HG03060 (cell line): ENCODE measurements at regions not wholly inside any gene's neighbourhood (a gene's known extent, or its start where the extent isn't known, plus 50 kb on each side); places are given as distances from the start of the nearest gene placed in this dataset.
"Not testable (repeated sequence)": the region's sequence is repeated elsewhere in the genome, so short reads cannot be mapped to it uniquely, and the experiment has no call there.

Experiments used
- ATAC-seq: cut with Tn5 transposase; IDR thresholded peaks from one replicate; pipeline ENCODE4 v1.9.1; 2021; ENCODE audit warnings: low read depth, moderate number of reproducible peaks; ENCODE audit not compliant: unreplicated experiment

GRCh38 chr12:131269977-131270376 is 316.3 kb downstream of the ADGRD1 start:
- ATAC-seq, result not testable (repeated sequence)

GRCh38 chr12:131271724-131272123 is 318.0 kb downstream of the ADGRD1 start:
- no peak for ATAC-seq

- ATAC-seq, result not testable (repeated sequence)
Observed at GRCh38 chr12:131272283-131272814, 318.6 kb downstream of the ADGRD1 start.

- ATAC-seq, result no peak
Observed at GRCh38 chr12:131273291-131273845, 319.7 kb downstream of the ADGRD1 start.

- no peak for ATAC-seq
Observed at GRCh38 chr12:131274061-131274460, 320.4 kb downstream of the ADGRD1 start.

- ATAC-seq, result no peak
Observed at GRCh38 chr12:131274906-131275305, 321.2 kb downstream of the ADGRD1 start.

GRCh38 chr12:131275824-131276223 is 322.1 kb downstream of the ADGRD1 start:
- ATAC-seq, result no peak

GRCh38 chr12:131276501-131277185 is 322.9 kb downstream of the ADGRD1 start:
- ATAC-seq, result no peak

- not testable (repeated sequence) for ATAC-seq
Observed at GRCh38 chr12:131277186-131278091, 323.7 kb downstream of the ADGRD1 start.

- ATAC-seq, result not testable (repeated sequence)
Observed at GRCh38 chr12:131278451-131279115, 324.9 kb downstream of the ADGRD1 start.

GRCh38 chr12:131279281-131279921 is 325.7 kb downstream of the ADGRD1 start:
- no peak for ATAC-seq

- ATAC-seq, result no peak
Observed at GRCh38 chr12:131280426-131280825, 326.7 kb downstream of the ADGRD1 start.

GRCh38 chr12:131281016-131281415 is 327.3 kb downstream of the ADGRD1 start:
- ATAC-seq, result no peak

GRCh38 chr12:131282292-131283080 is 328.8 kb downstream of the ADGRD1 start:
- no peak for ATAC-seq

GRCh38 chr12:131283191-131283861 is 329.6 kb downstream of the ADGRD1 start:
- no peak for ATAC-seq

- ATAC-seq, result not testable (repeated sequence)
Observed at GRCh38 chr12:131283862-131284825, 330.4 kb downstream of the ADGRD1 start.
